IMR-90 (cell line): ENCODE measurements at regions not wholly inside any gene's neighbourhood (a gene's known extent, or its start where the extent isn't known, plus 50 kb on each side); places are given as distances from the start of the nearest gene placed in this dataset.
A peak's percentile ranks its signal among the peaks of the same experiment; 100 is the strongest.
"Not testable (repeated sequence)": the region's sequence is repeated elsewhere in the genome, so short reads cannot be mapped to it uniquely, and the experiment has no call there.

Experiments
- ATAC-seq: fragments of 200-7000 bp; cut with Tn5 transposase; 2 replicates; pipeline ENCODE4 v1.9.1; 2020; ENCODE audit warnings: low read depth, mild to moderate bottlenecking, moderate library complexity
- BruUV-seq: library from RNA; stranded (reverse); fragments of 400-500 nt; replicated peaks from 2 replicates; lab custom pipeline; 2021; lab: Mats Ljungman, UMichigan
- CTCF ChIA-PET: fragments of 300-600 bp; formaldehyde crosslinking; extraction: SDS; loops from one replicate; lab custom pipeline; 2021; ENCODE audit warnings: antibody characterized with exemption; lab: Yijun Ruan, JAX
- POLR2A ChIA-PET: fragments of 300-600 bp; sonication (Branson Sonifier 250); formaldehyde crosslinking; loops from one replicate; lab custom pipeline; 2022; ENCODE audit warnings: antibody characterized with exemption; ENCODE audit not compliant: unreplicated experiment; lab: Charles Lee
- DNase-seq: peaks from one replicate; pipeline ENCODE4 v3.0.0; 2013
- H2AFZ ChIP-seq: replicated peaks from 2 replicates; pipeline ENCODE3; 2013; ENCODE audit warnings: low read length, mild to moderate bottlenecking; ENCODE audit not compliant: poor library complexity
- H2AK5ac ChIP-seq: 2 replicates; pipeline ENCODE4 v1.6.1; 2013; ENCODE audit warnings: low read depth, low read length, inconsistent platforms
- H2AK9ac ChIP-seq: replicated peaks from 2 replicates; pipeline ENCODE3; 2013; ENCODE audit warnings: mild to moderate bottlenecking, low read depth, low read length, moderate library complexity; ENCODE audit not compliant: poor library complexity
- H2BK120ac ChIP-seq: 2 replicates; pipeline ENCODE4 v1.6.1; 2013; ENCODE audit warnings: low read depth, low read length, inconsistent platforms
- H2BK15ac ChIP-seq: 3 replicates; pipeline ENCODE4 v1.6.1; 2013; ENCODE audit warnings: low read depth, low read length, inconsistent platforms
- H2BK20ac ChIP-seq: 2 replicates; pipeline ENCODE4 v1.6.1; 2013; ENCODE audit warnings: low read depth, mild to moderate bottlenecking, inconsistent platforms, low read length, moderate library complexity
- H2BK5ac ChIP-seq: 2 replicates; pipeline ENCODE4 v1.6.1; 2013; ENCODE audit warnings: mild to moderate bottlenecking, low read depth, low read length, inconsistent platforms; ENCODE audit not compliant: poor library complexity, severe bottlenecking
- H3K14ac ChIP-seq: replicated peaks from 2 replicates; pipeline ENCODE4 v1.6.1; 2013; ENCODE audit warnings: low read depth, low read length, inconsistent platforms
- H3K18ac ChIP-seq: 2 replicates; pipeline ENCODE4 v1.6.1; 2013; ENCODE audit warnings: low read depth, low read length, control low read depth
- H3K23ac ChIP-seq: 2 replicates; pipeline ENCODE4 v1.6.1; 2013; ENCODE audit warnings: low read depth, low read length, inconsistent platforms
- H3K27ac ChIP-seq: 2 replicates; pipeline ENCODE4 v1.5.1; 2013; ENCODE audit warnings: mild to moderate bottlenecking, control low read depth, low read length; ENCODE audit not compliant: insufficient read depth
- H3K27me3 ChIP-seq: 2 replicates; pipeline ENCODE4 v1.6.1; 2013; ENCODE audit warnings: low read length; ENCODE audit not compliant: control insufficient read depth, insufficient read depth
- H3K36me3 ChIP-seq: 2 replicates; pipeline ENCODE4 v1.6.1; 2013; ENCODE audit warnings: low read length, mixed read lengths; ENCODE audit not compliant: control insufficient read depth, insufficient read depth
- H3K4ac ChIP-seq: 2 replicates; pipeline ENCODE4 v1.6.1; 2013; ENCODE audit warnings: low read depth, low read length, inconsistent platforms
- H3K4me1 ChIP-seq: 2 replicates; pipeline ENCODE4 v1.6.1; 2013; ENCODE audit warnings: low read length, mixed read lengths; ENCODE audit not compliant: control insufficient read depth, insufficient read depth
- H3K4me2 ChIP-seq: 2 replicates; pipeline ENCODE4 v1.6.1; 2013; ENCODE audit warnings: low read depth, mild to moderate bottlenecking, control low read depth, low read length, moderate library complexity
- H3K4me3 ChIP-seq: 2 replicates; pipeline ENCODE4 v1.5.1; 2013; ENCODE audit warnings: low read depth, mild to moderate bottlenecking, control low read depth, low read length, moderate library complexity; ENCODE audit not compliant: insufficient read depth
- H3K56ac ChIP-seq: 2 replicates; pipeline ENCODE4 v1.6.1; 2013; ENCODE audit warnings: low read length, inconsistent platforms; ENCODE audit not compliant: insufficient read depth; ENCODE audit errors: extremely low read depth
- H3K79me1 ChIP-seq, 2 experiments: 2 replicates each; pipeline ENCODE4 v1.6.1; 2013; ENCODE audit warnings: low read length in 2 of 2, inconsistent platforms in 1 of 2, low read depth in 1 of 2
- H3K9ac ChIP-seq: 2 replicates; pipeline ENCODE4 v1.6.1; 2013; ENCODE audit warnings: low read depth, low read length, control low read depth
- H3K9me1 ChIP-seq: 2 replicates; pipeline ENCODE4 v1.6.1; 2013; ENCODE audit warnings: low read length, inconsistent platforms; ENCODE audit not compliant: insufficient read depth
- H3K9me3 ChIP-seq: 2 replicates; pipeline ENCODE4 v1.6.1; 2013; ENCODE audit warnings: low read length; ENCODE audit not compliant: control insufficient read depth, insufficient read depth
- H4K20me1 ChIP-seq: 2 replicates; pipeline ENCODE4 v1.6.1; 2013; ENCODE audit warnings: low read length, inconsistent platforms; ENCODE audit not compliant: insufficient read depth
- H4K5ac ChIP-seq: 2 replicates; pipeline ENCODE4 v1.6.1; 2013; ENCODE audit warnings: mild to moderate bottlenecking, low read depth, low read length, control low read depth
- H4K8ac ChIP-seq, 2 experiments: 2 replicates each; pipeline ENCODE4 v1.6.1; 2013; ENCODE audit warnings: low read depth in 2 of 2, low read length in 2 of 2, control low read depth in 1 of 2, inconsistent platforms in 1 of 2
- H4K91ac ChIP-seq: 2 replicates; pipeline ENCODE4 v1.6.1; 2013; ENCODE audit warnings: low read depth, low read length, inconsistent platforms; ENCODE audit not compliant: insufficient read depth
- CEBPB ChIP-seq: IDR thresholded peaks from 2 replicates; pipeline ENCODE4 v1.6.1; 2012; ENCODE audit warnings: low read depth, low read length, improper control_type of control experiment
- CHD1 ChIP-seq: IDR thresholded peaks from 2 replicates; pipeline ENCODE4 v1.6.1; 2012; ENCODE audit warnings: low read depth, low read length, improper control_type of control experiment
- CTCF ChIP-seq: conservative IDR thresholded peaks from 2 replicates; pipeline ENCODE4 v1.5.1; 2012; ENCODE audit warnings: mild to moderate bottlenecking, low read depth, low read length, improper control_type of control experiment
- POLR2A ChIP-seq: IDR thresholded peaks from 2 replicates; pipeline ENCODE4 v1.6.1; 2012; ENCODE audit warnings: mild to moderate bottlenecking, low read depth, low read length
- RFX5 ChIP-seq: IDR thresholded peaks from 2 replicates; pipeline ENCODE4 v1.8.0; 2012; ENCODE audit warnings: low read depth, mild to moderate bottlenecking, low read length, moderate library complexity
- USF2 ChIP-seq: fragments of 150-350 bp; IDR thresholded peaks from 2 replicates; pipeline ENCODE4 v1.6.1; 2017; ENCODE audit warnings: mild to moderate bottlenecking, antibody characterized with exemption, low read length, low read depth
- WGBS, 2 experiments: methylation state at CpG; one replicate each; pipeline versions ENCODE4 v1.1.5 to v1.1.7; 2013; ENCODE audit warnings: missing lambda C conversion rate in 2 of 2; ENCODE audit not compliant: insufficient read length in 1 of 2; ENCODE audit errors: extremely low coverage in 2 of 2; 5-methylcytosine and 5-hydroxymethylcytosine counted together
- dilution Hi-C: fragments of 300-500 bp; cut with HindIII; formaldehyde crosslinking; loops from one replicate; pipeline ENCODE4 v1.14.3; 2018; ENCODE audit warnings: low sequenced_read_pairs; ENCODE audit not compliant: unreplicated experiment
- in situ Hi-C: fragments of 300-500 bp; cut with MboI; formaldehyde crosslinking; loops from 3 replicates; pipeline ENCODE4 v1.14.3; 2019; ENCODE audit warnings: low sequenced_read_pairs, inconsistent platforms, mixed read lengths
- intact Hi-C: fragments of 100-400 bp; cut with micrococcal nuclease; formaldehyde crosslinking; loops from 2 replicates; pipeline ENCODE4 v1.10.0; 2022

- DNase-seq, result no peak
- in situ Hi-C loops (no loop called here), dilution Hi-C loops (no loop called here), intact Hi-C loops (no loop called here)
- POLR2A ChIA-PET, result no interaction called here
- ATAC-seq, result no peak
- 0 out of 2 replicates have a peak, but pooled peaks cover 1% of the 10 kb centered on the region for H3K27me3 ChIP-seq
- H3K79me1 ChIP-seq, result no peaks in the 10 kb centered on the region
- CTCF ChIA-PET, result no interaction called here
- no peak overlapping the region for H2AK5ac ChIP-seq
- no peak overlapping the region for H3K4ac ChIP-seq
- no peaks in the 10 kb centered on the region for H3K36me3 ChIP-seq
- TF ChIP-seq USF2 (no peak), RFX5 (no peak), POLR2A (no peak), CHD1 (no peak), CTCF (no peak), CEBPB (no peak)
- no peaks in the 10 kb centered on the region for H3K4me1 ChIP-seq
- H4K20me1 ChIP-seq, result no peaks in the 10 kb centered on the region
- H3K56ac ChIP-seq, result no peak overlapping the region
- H3K14ac ChIP-seq, result no peak overlapping the region
- no peak overlapping the region for H2BK15ac ChIP-seq
- H2BK120ac ChIP-seq, result no peak overlapping the region
- no TSS peak for BruUV-seq
- no peak overlapping the region for H2AK9ac ChIP-seq
- no peaks in the 10 kb centered on the region for H3K9me3 ChIP-seq
- no peak overlapping the region for H3K23ac ChIP-seq
- H3K4me3 ChIP-seq, result no peak overlapping the region
- no peak overlapping the region for H2BK20ac ChIP-seq
- no peak overlapping the region for H3K18ac ChIP-seq
- WGBS, 2 experiments, result no CpG with 5 or more reads among the region's 3 CpGs
- H3K9me1 ChIP-seq, result no peaks in the 10 kb centered on the region
- H3K9ac ChIP-seq, result no peak overlapping the region
- no peak overlapping the region for H4K5ac ChIP-seq
- H3K4me2 ChIP-seq, result no peak overlapping the region
- no peak overlapping the region for H4K8ac ChIP-seq
- H2AFZ ChIP-seq, result no peak overlapping the region
- H2BK5ac ChIP-seq, result no peak overlapping the region
- H4K91ac ChIP-seq, result no peak overlapping the region
- no peak overlapping the region for H3K27ac ChIP-seq
These were observed 94.6 kb upstream of the IGFBPL1 start for GRCh38 chr9:38518826-38519225.

GRCh38 chr9:38516273-38516672 lies 92.0 kb upstream of the IGFBPL1 start:
- H4K91ac ChIP-seq, H2BK15ac ChIP-seq, BruUV-seq, H2AK5ac ChIP-seq, H2BK5ac ChIP-seq, H3K27ac ChIP-seq, H3K4ac ChIP-seq, H2BK120ac ChIP-seq, H3K4me2 ChIP-seq, H2AK9ac ChIP-seq, H3K79me1 ChIP-seq, H3K4me3 ChIP-seq, H4K8ac ChIP-seq, H2AFZ ChIP-seq, H3K4me1 ChIP-seq, H3K9me1 ChIP-seq, H3K14ac ChIP-seq, H3K18ac ChIP-seq, POLR2A ChIA-PET, CTCF ChIA-PET, H3K9ac ChIP-seq, H3K27me3 ChIP-seq, H3K9me3 ChIP-seq, H3K23ac ChIP-seq, dilution Hi-C loops, H4K5ac ChIP-seq, in situ Hi-C loops, intact Hi-C loops, H2BK20ac ChIP-seq, H4K20me1 ChIP-seq, H3K56ac ChIP-seq, H3K36me3 ChIP-seq: not testable (repeated sequence)
- peak; percentile 51 for ATAC-seq
- WGBS, 2 experiments, result no CpG with 5 or more reads among the region's 3 CpGs
- DNase-seq, result peak; percentile 1
